Suprapubic skin (tissue), 4 donors: ENCODE measurements at regions not wholly inside any gene's neighbourhood (a gene's known extent, or its start where the extent isn't known, plus 50 kb on each side); places are given as distances from the start of the nearest gene placed in this dataset.

Experiments
- EP300 ChIP-seq: sonication (generic); formaldehyde crosslinking; IDR thresholded peaks from one replicate; pipeline ENCODE4 v1.6.1; 2017; ENCODE audit warnings: antibody characterized with exemption
- POLR2AphosphoS5 ChIP-seq, 3 donors: sonication (generic); formaldehyde crosslinking; IDR thresholded peaks; one replicate each; pipeline ENCODE4 v1.6.1; 2017; ENCODE audit warnings: antibody characterized with exemption in 3 of 3
- TF ChIP-seq, protein P1 (sequence below), 2 donors: fragments of 200-600 bp in 1 of 2; fragments of 450-650 bp in 1 of 2; sonication (generic) in 1 of 2; IDR thresholded peaks; one replicate each; pipeline ENCODE4 v1.5.1; 2016 to 2019; ENCODE audit warnings: antibody characterized with exemption in 2 of 2, mild to moderate bottlenecking in 1 of 2, moderate library complexity in 1 of 2

DNA sequence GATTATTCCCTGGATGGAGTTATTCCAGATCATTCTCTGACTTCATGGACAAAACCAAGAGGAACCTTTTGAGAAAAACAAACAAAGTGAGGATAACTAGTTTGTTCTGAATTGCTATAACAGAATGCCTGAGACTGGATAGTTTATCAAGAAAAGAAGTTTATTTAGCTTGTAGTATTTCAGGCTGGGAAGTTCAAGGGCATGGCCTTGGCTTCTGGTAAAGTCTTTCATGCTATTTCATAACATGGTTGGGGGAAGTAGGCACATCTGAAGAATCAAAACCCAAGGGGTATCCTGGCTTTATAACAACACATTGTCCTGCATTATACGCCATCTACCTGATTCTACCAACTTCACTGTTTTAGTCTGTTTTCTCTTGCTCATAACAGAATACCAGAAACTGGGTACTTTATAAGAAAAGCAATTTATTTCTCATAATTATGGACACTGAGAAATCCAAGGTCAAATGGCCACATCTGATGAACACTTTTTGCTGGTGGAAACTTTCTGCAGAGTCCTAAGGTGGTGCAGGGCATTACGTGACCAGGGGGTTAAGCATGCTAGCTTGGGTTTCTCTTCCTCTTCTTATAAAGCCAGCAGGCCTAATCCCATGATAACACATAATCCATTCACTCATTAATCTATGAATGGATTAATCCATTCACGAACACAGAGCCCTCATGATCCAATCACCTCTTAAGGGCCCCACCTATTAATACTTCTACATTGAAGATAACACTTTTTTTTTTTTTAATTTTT is 186.1 kb upstream of the PRSS16 start:
- TF ChIP-seq, protein P1, sequence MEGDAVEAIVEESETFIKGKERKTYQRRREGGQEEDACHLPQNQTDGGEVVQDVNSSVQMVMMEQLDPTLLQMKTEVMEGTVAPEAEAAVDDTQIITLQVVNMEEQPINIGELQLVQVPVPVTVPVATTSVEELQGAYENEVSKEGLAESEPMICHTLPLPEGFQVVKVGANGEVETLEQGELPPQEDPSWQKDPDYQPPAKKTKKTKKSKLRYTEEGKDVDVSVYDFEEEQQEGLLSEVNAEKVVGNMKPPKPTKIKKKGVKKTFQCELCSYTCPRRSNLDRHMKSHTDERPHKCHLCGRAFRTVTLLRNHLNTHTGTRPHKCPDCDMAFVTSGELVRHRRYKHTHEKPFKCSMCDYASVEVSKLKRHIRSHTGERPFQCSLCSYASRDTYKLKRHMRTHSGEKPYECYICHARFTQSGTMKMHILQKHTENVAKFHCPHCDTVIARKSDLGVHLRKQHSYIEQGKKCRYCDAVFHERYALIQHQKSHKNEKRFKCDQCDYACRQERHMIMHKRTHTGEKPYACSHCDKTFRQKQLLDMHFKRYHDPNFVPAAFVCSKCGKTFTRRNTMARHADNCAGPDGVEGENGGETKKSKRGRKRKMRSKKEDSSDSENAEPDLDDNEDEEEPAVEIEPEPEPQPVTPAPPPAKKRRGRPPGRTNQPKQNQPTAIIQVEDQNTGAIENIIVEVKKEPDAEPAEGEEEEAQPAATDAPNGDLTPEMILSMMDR (IDR thresholded peaks at IDR 0.05), result no peak
- TF ChIP-seq POLR2AphosphoS5 (IDR thresholded peaks at IDR 0.05) (no peak), EP300 (no peak)
